Ishikawa (cell line): ENCODE measurements at regions not wholly inside any gene's neighbourhood (a gene's known extent, or its start where the extent isn't known, plus 50 kb on each side); places are given as distances from the start of the nearest gene placed in this dataset.

ENCODE experiments used
- CEBPB ChIP-seq: IDR thresholded peaks from 2 replicates; pipeline ENCODE4 v1.6.1; 2012
- CREB1 ChIP-seq: IDR thresholded peaks from 2 replicates; pipeline ENCODE4 v1.6.1; 2012; ENCODE audit warnings: low read depth
- EGR1 ChIP-seq: IDR thresholded peaks from 2 replicates; pipeline ENCODE4 v1.6.1; 2012
- EP300 ChIP-seq: IDR thresholded peaks from 2 replicates; pipeline ENCODE4 v1.6.1; 2012; ENCODE audit warnings: borderline replicate concordance
- FOXM1 ChIP-seq: IDR thresholded peaks from 2 replicates; pipeline ENCODE4 v1.6.1; 2012; ENCODE audit warnings: low read depth, borderline replicate concordance
- MAX ChIP-seq: IDR thresholded peaks from 2 replicates; pipeline ENCODE4 v1.6.1; 2012
- NFIC ChIP-seq: IDR thresholded peaks from 2 replicates; pipeline ENCODE4 v1.6.1; 2012
- RAD21 ChIP-seq: IDR thresholded peaks from 2 replicates; pipeline ENCODE4 v1.6.1; 2012; ENCODE audit warnings: low read depth
- TAF1 ChIP-seq: IDR thresholded peaks from 2 replicates; pipeline ENCODE4 v1.6.1; 2012; ENCODE audit warnings: low read depth, mild to moderate bottlenecking
- TCF12 ChIP-seq: IDR thresholded peaks from 2 replicates; pipeline ENCODE4 v1.6.1; 2012; ENCODE audit warnings: low read depth
- TEAD4 ChIP-seq: IDR thresholded peaks from 2 replicates; pipeline ENCODE4 v1.6.1; 2012
- USF1 ChIP-seq: IDR thresholded peaks from 2 replicates; pipeline ENCODE4 v1.6.1; 2012
- YY1 ChIP-seq: IDR thresholded peaks from 2 replicates; pipeline ENCODE4 v1.6.1; 2012; ENCODE audit warnings: low read depth
- ZBTB7A ChIP-seq: IDR thresholded peaks from 2 replicates; pipeline ENCODE4 v1.6.1; 2012; ENCODE audit warnings: low read depth
- TF ChIP-seq, protein P1 (sequence below): IDR thresholded peaks from 2 replicates; pipeline ENCODE4 v1.6.1; 2012; ENCODE audit warnings: low read depth, mild to moderate bottlenecking

GRCh38 chr3:21357241-21357640, 393.8 kb downstream of the ZNF385D start:
- TF ChIP-seq ZBTB7A: no peak
- no peak for TF ChIP-seq FOXM1
- TF ChIP-seq RAD21: no peak

- TF ChIP-seq ZBTB7A (no peak), MAX (no peak), EP300 (no peak), CREB1 (no peak), RAD21 (no peak), TEAD4 (no peak), USF1 (no peak), FOXM1 (no peak), CEBPB (no peak), EGR1 (no peak), TCF12 (no peak), YY1 (no peak), TAF1 (no peak)
- TF ChIP-seq, protein P1, sequence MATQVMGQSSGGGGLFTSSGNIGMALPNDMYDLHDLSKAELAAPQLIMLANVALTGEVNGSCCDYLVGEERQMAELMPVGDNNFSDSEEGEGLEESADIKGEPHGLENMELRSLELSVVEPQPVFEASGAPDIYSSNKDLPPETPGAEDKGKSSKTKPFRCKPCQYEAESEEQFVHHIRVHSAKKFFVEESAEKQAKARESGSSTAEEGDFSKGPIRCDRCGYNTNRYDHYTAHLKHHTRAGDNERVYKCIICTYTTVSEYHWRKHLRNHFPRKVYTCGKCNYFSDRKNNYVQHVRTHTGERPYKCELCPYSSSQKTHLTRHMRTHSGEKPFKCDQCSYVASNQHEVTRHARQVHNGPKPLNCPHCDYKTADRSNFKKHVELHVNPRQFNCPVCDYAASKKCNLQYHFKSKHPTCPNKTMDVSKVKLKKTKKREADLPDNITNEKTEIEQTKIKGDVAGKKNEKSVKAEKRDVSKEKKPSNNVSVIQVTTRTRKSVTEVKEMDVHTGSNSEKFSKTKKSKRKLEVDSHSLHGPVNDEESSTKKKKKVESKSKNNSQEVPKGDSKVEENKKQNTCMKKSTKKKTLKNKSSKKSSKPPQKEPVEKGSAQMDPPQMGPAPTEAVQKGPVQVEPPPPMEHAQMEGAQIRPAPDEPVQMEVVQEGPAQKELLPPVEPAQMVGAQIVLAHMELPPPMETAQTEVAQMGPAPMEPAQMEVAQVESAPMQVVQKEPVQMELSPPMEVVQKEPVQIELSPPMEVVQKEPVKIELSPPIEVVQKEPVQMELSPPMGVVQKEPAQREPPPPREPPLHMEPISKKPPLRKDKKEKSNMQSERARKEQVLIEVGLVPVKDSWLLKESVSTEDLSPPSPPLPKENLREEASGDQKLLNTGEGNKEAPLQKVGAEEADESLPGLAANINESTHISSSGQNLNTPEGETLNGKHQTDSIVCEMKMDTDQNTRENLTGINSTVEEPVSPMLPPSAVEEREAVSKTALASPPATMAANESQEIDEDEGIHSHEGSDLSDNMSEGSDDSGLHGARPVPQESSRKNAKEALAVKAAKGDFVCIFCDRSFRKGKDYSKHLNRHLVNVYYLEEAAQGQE: no peak
These were observed 394.6 kb downstream of the ZNF385D start for GRCh38 chr3:21356402-21356801.

DNA sequence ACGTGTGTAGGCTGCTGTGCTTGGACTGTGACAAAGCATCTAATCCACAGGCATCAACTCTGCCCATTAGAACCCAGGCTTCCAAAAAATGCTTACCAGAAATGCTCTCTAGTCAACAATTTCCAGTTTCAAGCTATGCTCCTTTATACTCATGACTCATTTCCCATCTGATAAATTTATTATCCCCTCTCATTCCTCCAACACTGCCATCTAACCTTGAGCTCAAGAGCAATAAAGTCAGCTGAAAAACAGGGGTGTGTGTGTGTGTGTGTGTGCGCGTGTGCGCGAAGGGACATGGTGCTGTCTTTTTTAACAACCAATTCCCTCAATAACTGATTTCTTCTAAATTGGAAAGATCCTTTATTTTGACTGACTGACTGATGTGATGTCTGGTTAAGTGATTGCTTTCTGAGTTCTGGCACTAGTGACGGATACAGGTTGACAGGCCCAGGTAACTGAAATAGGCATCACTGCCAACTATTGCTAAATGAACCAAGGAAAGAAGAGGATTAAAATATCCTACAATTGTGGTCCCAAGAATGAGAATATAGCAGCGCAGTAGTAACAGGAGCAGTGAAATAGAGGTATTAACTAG, 405.5 kb downstream of the ZNF385D start:
- TF ChIP-seq CREB1 (no peak), ZBTB7A (no peak), TCF12 (no peak), EGR1 (no peak), CEBPB (no peak), USF1 (no peak), TAF1 (no peak), NFIC (no peak), YY1 (no peak), FOXM1 (no peak), RAD21 (no peak), EP300 (no peak)
- TF ChIP-seq, protein P1: no peak

GRCh38 chr3:21331857-21332256, 419.2 kb downstream of the ZNF385D start:
- TF ChIP-seq FOXM1 (no peak), TEAD4 (no peak), MAX (no peak), TCF12 (no peak), ZBTB7A (no peak), NFIC (no peak), RAD21 (no peak), TAF1 (no peak), EP300 (no peak), CEBPB (no peak), CREB1 (no peak), USF1 (no peak), YY1 (no peak), EGR1 (no peak)
- TF ChIP-seq, protein P1: no peak
